HL-60/S4 (cell line): ENCODE measurements at regions not wholly inside any gene's neighbourhood (a gene's known extent, or its start where the extent isn't known, plus 50 kb on each side); places are given as distances from the start of the nearest gene placed in this dataset.
"Not testable (repeated sequence)": the region's sequence is repeated elsewhere in the genome, so short reads cannot be mapped to it uniquely, and the experiment has no call there.

ENCODE experiments used
- in situ Hi-C: fragments of 300-500 bp; cut with MboI; formaldehyde crosslinking; loops from 2 replicates; pipeline ENCODE4 v1.14.3; 2022; ENCODE audit warnings: low sequenced_read_pairs

DNA sequence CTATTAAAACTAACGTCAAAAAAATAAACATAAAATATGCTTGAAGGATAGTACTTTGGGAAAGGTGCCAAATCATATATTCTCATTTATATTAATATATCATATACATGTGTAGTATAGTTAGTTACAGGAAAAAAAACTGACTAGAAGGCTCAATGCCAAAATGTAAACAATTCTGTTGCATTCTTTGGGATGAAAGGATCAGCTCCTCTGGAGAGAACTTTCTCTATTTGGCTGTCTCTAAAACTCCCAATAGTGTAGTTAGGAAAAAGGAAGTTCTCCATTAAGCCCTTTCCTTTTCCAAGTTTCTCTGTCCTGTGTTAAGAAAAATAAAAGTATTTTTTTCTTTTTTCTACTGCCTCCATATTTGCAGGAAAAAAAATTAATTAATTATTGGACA is 86.5 kb upstream of the BTN3A2 start:
- in situ Hi-C loops = no loop called here

DNA sequence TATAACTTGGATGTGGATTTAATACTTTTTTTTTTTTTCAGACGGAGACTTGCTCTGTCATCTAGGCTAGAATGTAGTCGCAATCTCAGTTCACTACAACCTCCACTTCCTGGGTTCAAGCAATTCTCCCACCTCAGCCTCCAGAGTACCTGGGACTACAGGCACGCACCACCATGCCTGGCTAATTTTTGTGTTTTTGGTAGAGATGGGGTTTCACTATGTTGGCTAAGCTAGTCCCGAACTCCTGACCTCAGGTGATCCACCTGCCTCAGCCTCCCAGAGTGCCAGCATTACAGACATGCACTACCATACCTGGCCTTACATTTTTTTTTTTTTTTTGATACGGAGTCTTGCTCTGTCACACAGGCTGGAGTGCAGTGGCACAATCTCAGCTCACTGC is 85.6 kb upstream of the BTN3A2 start:
- in situ Hi-C loops = not testable (repeated sequence)

DNA sequence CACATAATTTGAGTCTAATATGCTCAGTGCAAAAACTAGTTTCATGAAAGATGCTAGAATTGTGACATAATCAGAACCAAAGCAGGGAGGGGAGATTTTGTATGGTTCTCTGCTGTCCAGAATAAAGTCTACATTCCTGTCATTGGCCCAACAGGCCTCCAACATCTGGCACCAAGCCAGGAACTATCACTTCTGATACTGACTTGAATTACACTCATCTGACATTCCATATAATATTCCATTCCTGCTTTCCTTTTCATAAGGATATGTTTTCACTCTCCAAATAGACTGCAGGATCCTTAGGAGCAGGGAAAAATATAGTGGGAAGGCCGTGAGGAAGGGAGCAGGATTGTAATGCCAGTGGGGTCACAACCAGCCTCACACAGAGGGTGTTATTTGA is 84.6 kb upstream of the BTN3A2 start:
- in situ Hi-C loops = loop anchor here (10.0 kb wide), 1 partner anchor 76 kb away; a partner anchor contains a TSS

DNA sequence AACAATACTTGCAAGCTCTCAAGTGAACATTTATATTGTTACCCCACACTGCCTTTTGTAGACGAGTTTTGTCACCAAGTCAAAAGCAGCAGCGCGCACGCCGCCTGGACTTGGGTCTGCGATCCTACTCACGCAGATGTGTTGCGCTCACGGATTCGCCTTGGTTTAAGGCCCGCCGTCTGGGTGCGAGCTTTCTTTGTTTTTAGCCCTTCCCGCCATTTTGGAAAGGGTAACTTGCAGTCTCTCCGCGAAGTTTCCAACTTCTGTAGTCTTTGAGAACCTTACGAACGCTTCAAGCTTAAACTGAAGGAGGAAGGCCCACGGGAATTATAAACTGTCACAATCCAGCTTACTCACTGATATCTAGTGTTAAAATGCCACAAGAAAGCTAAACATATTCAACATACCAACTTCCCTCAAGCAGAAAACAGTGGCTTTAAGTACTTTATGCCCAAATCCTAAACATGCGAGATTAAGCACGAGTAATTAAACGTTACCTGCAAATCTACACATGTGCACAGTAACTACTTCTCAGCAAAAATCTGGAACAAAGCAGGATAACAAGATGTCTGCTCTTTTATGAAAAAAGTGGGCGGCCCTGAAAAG is 80.4 kb upstream of the BTN3A2 start:
- in situ Hi-C loops = loop anchor here (10.0 kb wide), 1 partner anchor 80 kb away; a partner anchor contains a TSS

DNA sequence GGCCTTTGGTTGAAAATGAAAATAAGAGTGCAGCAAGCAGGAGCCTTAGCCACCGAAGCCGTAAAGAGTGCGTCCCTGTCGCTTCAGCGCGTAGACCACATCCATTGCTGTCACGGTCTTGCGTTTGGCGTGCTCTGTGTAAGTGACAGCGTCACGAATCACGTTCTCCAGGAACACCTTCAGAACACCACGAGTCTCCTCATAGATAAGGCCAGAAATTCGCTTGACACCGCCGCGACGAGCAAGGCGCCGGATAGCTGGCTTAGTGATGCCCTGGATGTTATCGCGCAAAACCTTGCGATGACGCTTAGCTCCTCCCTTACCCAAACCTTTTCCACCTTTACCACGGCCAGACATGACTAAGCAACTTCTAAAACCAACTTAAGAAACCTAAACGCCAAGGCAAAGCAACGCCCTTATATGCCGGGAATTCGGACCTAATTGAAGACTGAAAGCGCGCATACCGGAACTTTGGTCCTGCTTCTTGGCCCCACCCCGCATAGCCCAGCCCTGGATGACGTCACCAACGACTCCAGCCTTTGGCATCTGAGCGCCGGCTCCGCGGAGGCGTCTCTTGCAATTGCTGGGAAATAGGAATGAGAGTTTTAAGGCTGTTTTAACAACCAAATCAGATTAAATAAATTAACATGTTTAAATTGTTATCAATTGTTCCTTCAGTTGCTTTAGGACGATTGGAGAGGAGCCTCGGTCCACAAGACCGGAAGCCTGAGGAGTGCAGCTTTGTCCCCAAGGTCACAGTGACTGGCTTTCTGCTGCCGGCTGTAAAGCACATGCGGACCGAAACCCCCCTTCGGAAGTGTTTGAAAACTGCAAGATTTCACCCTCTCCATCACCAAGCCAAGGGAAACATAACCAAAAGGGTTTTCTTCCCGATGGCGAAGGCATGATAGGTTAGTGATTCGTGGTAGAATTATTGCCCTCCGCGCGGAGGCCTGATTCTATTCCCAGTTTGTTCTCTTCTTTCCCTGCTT is 79.6 kb upstream of the BTN3A2 start:
- in situ Hi-C loops = loop anchor here (10.0 kb wide), 1 partner anchor 81 kb away; a partner anchor contains a TSS

DNA sequence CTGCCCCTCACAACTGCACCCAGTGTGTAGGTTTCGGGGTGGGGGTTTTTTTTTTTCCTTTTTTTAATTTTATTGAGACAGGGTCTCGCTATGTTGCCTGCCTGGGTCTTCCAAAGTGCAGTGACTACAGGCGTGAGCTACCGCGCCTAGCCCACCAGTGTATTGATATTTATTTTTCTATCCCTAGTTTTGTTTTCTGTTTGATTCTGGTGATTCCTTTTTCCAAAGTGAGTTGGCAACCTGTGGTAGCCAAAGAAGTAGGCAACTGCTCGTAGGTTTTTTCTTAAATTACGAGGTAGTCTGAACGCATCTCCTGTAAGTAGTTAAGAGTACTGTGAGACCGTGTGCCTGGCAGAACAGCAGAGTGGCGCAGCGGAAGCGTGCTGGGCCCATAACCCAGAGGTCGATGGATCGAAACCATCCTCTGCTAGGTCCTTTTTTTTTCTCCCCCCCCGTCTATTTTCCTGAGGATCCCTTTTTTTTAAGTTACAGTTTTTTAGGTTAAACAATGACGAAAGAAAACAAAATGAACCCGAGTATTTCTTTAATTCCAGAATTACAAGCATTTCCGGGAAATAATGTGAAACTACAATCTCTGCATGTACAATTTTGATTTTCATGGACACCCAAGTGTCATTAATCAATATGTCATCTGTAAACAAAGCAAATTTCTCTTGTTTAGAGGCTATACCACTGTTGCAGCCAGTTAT is 78.7 kb upstream of the BTN3A2 start:
- in situ Hi-C loops = loop anchor here (10.0 kb wide), 1 partner anchor 82 kb away; a partner anchor contains a TSS

DNA sequence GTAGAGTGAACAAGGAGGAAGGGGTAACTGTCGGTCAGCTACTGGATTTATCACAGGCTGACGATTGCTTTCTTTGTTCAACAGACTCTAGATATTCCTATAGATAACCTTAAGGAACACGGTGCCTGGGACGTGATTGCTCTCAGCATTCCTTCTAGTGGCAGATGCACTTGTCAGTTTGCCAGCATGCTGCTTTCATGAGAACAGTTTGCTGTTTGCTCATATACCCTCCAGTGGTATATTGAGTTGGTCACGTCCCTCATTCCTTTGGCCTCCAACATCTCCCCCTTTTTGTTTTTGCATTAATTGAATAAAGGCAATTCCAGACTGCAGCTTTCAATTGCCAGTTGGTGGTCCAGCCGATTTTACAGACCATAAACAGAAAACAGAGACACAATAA is 76.8 kb upstream of the BTN3A2 start:
- in situ Hi-C loops = loop anchor here (10.0 kb wide), 1 partner anchor 83 kb away; a partner anchor contains a TSS

DNA sequence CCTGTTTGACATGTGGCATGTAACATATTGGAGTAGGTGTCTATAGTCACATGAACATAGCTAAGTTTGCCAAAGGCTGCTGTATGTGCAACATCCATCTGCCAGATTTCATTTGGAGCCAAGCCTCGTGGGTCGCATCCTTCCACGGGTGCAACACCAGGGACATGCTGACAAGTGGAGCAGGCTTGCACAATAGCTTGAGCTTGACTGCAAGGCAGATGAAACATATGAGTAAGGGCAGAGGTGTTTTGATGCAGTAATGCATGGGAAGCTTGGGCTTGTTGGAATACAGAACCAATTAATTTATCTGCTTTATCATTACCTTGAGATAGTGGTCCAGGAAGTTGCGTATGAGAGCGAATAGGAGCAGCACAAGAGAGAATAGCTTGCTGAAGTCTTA is 74.1 kb upstream of the BTN3A2 start:
- in situ Hi-C loops = no loop called here

DNA sequence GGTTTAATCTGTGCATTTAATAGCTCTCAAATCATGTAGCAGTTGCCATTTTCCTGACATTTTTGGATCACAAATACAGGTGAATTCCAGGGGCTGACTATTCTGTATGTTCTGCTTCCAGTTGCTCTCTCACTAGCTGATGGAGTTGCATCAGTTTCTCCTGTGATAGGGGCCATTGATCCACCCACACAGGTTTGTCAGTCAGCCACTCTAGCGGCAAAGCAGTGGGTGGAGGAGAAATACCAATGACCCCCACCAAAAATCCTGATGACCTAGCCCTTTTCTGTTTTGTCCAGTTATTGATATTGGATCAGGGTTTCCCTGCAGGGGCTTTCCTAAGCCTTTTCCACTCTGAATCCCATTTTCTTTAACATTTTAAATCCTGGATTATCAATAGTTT is 72.3 kb upstream of the BTN3A2 start:
- in situ Hi-C loops = no loop called here

DNA sequence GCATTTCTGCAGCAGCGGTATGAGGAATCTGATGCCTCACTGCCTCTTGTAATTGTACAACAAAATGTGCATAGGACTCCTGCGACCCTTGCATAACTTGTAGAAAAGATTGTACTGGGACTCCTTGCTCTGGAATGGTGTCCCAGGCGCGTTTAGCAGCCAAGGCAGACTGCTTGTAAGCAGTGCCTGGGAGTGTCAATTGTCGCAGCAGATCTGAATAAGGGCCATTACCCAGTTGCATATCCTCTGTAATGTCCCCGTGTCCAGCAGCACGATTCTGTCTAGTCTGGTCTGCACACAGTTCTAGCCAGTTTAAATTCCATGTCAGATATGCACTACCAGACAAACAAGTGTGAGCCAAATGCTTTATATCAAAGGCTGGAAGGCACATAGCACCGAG is 70.7 kb upstream of the BTN3A2 start:
- in situ Hi-C loops = no loop called here

DNA sequence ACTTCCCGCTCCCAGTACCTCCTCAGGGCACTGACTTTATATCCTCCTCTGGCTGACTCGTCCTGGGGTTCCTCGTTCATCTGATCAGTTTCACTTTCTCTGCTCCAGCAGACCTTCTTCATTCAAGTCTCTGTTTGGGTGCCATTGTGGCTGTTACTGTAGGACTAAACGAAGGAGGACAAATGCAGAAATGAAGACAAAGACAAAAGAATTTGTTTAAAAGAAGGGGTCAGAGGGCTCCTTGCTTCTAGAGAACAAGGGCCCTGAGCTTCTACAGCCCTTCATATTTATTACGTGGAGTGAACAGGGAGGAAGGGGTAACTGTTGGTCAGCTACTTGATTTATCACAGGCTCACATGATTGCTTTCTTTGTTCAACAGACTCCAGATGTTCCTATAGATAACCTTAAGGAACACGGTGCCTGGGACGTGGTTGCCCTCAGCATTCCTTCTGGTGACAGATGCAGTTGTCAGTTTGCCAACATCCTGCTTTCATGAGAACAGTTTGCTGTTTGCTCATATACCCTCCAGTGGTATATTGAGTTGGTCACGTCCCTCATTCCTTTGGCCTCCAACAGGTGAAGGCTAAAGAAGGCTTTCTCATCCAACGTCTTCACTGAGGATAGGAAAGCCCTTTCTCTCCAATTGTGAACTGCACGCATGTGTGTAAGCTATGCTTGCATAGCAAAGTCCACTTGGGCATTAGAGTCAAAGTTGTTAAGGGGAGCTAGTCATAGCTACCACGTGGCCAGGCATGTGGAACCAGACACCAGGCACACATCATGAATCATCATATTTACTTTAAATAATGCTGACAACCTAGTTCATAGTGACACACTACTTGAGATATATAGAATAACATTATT is 69.1 kb upstream of the BTN3A2 start:
- in situ Hi-C loops = no loop called here

DNA sequence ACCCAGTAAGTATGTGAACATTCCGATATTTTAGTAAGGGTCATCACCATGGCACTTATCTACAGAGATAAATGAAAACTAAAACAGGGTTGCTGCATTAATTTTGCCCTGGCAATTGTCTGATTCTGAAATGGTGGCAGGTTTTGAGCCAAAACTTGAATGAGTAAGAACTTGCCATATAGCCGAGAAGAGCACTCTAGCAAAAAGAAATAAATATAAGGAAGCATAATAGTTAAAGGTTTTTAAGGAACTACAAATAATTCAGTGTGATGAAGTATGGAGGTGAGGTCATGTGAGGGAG is 68.5 kb upstream of the BTN3A2 start:
- in situ Hi-C loops = no loop called here

DNA sequence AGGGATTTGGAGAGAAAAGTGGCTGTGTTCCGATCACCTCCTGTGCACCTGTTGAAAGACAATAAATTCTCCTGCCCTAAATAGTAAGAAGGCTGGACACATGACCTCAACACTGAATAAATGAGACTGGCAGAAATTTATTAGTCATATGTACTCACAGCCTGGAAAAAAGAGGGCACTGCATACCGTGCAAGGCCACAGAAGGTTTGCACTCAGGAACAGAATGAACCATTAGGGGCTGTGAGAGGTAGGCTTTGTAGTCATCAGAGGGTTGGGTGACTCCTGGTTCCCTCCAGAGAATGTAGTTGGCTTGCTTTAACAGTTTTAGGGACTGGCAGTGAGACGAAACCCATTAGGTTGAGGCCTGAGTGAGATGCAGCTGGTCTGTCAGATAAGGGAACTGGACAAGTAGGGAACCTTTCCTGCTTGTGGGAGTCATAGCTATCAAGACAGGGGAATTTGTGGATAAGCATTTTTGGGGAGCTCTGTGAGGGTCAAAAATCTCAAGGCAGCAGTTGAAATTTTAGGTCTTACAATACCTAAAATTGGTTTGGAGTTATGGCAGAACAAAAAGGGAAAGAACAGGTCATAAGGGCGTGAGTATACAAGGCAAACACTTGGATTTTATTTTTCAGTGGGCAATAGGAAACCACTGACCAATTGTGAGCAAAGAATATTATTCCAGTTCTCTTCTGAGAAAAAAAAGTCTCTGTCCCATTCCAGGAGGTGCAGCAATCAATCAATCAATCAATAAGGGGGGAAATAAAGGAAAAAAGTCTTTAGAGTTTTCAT is 67.9 kb upstream of the BTN3A2 start:
- in situ Hi-C loops = no loop called here

DNA sequence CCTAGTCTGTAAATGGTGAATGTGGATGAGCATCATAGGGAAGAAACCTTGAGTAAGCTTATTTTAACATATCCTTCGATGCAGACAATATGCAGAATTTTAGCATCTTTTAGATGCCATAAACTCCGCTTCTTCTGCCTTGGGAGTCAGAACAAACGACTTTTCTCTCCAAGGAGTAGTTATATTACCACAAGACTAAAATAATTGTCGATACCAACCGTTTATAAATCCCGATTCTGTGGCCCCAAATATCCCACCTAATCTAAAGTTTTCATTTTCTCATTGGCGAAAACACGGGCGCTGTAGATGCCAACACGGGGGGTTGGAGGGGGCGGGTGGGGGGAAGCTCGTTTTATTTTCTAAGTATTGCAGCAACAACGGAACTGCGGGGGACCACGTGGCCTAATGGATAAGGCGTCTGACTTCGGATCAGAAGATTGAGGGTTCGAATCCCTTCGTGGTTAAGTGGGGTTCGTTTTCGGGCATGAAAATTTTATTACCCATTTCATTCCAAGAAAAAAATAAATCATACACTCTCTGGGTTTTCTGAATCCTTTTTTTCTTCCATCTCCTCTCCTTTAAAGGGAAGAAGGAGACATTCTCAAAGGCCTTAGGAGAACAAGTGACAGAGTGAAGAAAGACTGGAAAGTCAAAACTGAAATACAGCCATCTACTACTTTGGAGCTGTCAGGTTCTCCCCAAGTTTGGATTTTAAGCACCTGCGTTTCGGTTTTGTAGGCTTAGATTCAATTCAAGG is 65.5 kb upstream of the BTN3A2 start:
- in situ Hi-C loops = loop anchor here (25.0 kb wide), 2 partner anchors 1213 to 1588 kb away; a partner anchor contains a TSS

DNA sequence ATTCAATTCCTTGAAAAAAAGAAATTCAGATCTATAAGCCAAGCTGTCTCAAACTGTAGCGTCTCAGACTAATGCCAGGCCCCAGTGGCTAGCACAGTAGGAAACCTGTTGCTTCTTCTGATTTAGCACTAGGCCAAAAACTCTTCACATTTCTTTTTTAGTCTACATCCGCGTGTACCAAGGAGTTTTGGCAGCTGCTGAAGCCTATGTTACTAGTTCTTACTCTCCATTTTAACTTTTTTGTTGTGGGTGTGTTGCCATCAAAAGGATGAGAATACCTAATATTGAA is 65.0 kb upstream of the BTN3A2 start:
- in situ Hi-C loops = loop anchor here (25.0 kb wide), 2 partner anchors 1212 to 1587 kb away; a partner anchor contains a TSS

DNA sequence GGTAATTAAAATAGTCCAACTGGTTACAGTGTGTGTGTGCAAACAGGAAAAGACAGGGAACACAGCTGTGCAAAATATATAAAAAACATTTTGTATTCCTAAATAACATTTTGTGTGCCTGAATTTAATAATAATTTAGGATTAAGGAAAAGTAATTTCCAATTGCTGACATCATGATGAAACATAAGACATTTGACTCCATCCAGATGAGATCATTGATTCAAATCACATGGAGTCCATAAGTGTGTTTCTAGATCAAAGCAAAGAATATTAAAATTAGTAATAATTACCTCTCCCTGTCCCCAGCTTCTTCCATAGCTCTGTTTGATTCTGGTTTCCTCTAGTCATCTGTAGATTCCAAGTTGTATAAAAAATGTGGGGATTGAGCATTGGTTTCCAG is 64.6 kb upstream of the BTN3A2 start:
- in situ Hi-C loops = loop anchor here (25.0 kb wide), 2 partner anchors 1212 to 1587 kb away; a partner anchor contains a TSS

DNA sequence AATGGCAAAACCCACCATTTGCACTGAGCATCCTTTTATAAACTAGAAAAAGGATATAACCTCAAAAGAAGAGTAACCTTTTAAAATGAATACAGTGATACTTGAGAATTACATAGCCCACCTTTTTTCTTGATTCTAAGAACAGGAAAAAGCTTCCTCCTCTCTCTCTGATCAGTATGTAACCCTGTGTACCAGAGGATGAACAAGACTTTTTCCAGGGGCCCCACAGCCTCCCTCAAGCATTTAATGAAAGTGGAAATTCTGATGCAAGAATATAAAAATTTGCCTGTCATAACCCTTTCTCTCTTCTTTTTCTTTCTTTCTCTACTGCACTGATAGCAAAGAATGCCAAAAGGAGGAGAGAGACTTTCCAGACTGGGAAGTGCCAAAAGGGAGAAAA is 64.2 kb upstream of the BTN3A2 start:
- in situ Hi-C loops = loop anchor here (25.0 kb wide), 2 partner anchors 1211 to 1586 kb away; a partner anchor contains a TSS

DNA sequence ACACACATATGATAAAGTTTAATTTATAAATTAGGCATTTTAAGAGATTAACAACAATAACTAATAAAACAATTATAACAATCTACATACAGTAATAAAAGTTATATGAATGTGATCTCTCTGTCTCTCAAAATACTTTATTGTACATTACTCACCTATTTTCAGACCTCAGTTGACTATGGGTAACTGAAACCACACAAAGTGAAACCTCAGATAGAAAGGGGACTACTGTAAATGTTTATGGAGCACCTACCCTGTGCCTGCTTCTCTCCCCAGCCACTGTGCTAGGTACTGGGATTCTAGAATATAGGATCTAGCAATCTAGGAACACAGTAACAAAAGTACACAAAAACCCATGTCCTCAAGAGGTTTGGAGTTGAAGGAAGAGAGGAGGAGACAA is 63.4 kb upstream of the BTN3A2 start:
- in situ Hi-C loops = loop anchor here (25.0 kb wide), 2 partner anchors 1211 to 1586 kb away; a partner anchor contains a TSS
